DOHH2 (cell line): ENCODE measurements at regions not wholly inside any gene's neighbourhood (a gene's known extent, or its start where the extent isn't known, plus 50 kb on each side); places are given as distances from the start of the nearest gene placed in this dataset.

Experiments
- H3F3A ChIP-seq: fragments of 200-600 bp; sonication (generic), shearing (Covaris generic); 2 replicates; pipeline ENCODE4 v1.6.0; 2016; ENCODE audit warnings: antibody characterized with exemption, mild to moderate bottlenecking; ENCODE audit not compliant: control insufficient read depth, insufficient read depth
- H3K27ac ChIP-seq: fragments of 200-600 bp; sonication (generic); 2 replicates; pipeline ENCODE4 v1.5.1; 2014; ENCODE audit warnings: low read depth, mild to moderate bottlenecking, low read length, moderate library complexity
- H3K27me3 ChIP-seq: fragments of 200-600 bp; sonication (generic); 2 replicates; pipeline ENCODE4 v1.6.1; 2014; ENCODE audit warnings: mild to moderate bottlenecking, low read length, mixed read lengths; ENCODE audit not compliant: control insufficient read depth
- H3K36me3 ChIP-seq: fragments of 200-600 bp; sonication (generic); 2 replicates; pipeline ENCODE4 v1.6.1; 2014; ENCODE audit warnings: mild to moderate bottlenecking, low read length, moderate library complexity, mixed read lengths; ENCODE audit not compliant: control insufficient read depth
- H3K4me1 ChIP-seq: fragments of 200-600 bp; sonication (generic); 2 replicates; pipeline ENCODE4 v1.6.1; 2014; ENCODE audit warnings: mild to moderate bottlenecking, low read length, mixed read lengths; ENCODE audit not compliant: control insufficient read depth
- H3K4me2 ChIP-seq: fragments of 200-600 bp; sonication (generic); 2 replicates; pipeline ENCODE4 v1.6.0; 2014; ENCODE audit warnings: mild to moderate bottlenecking, low read length, moderate library complexity
- H3K4me3 ChIP-seq: fragments of 200-600 bp; sonication (generic); 2 replicates; pipeline ENCODE4 v1.5.1; 2014; ENCODE audit warnings: mild to moderate bottlenecking, low read length, mixed read lengths
- H3K79me2 ChIP-seq: fragments of 200-600 bp; sonication (generic); 2 replicates; pipeline ENCODE4 v1.6.1; 2014; ENCODE audit warnings: mild to moderate bottlenecking, low read length, mixed read lengths; ENCODE audit not compliant: control insufficient read depth
- H3K9me2 ChIP-seq: fragments of 200-600 bp; sonication (generic); replicated peaks from 2 replicates; pipeline ENCODE4 v1.6.1; 2014; ENCODE audit warnings: mild to moderate bottlenecking, low read length, mixed read lengths; ENCODE audit not compliant: control insufficient read depth
- H3K9me3 ChIP-seq: fragments of 200-600 bp; sonication (generic); 2 replicates; pipeline ENCODE4 v1.6.1; 2014; ENCODE audit warnings: antibody characterized with exemption, low read length, mixed read lengths; ENCODE audit not compliant: control insufficient read depth, insufficient read depth
- H4K20me1 ChIP-seq: fragments of 200-600 bp; sonication (generic); 2 replicates; pipeline ENCODE4 v1.6.0; 2014; ENCODE audit warnings: low read depth, mild to moderate bottlenecking, antibody characterized with exemption, low read length, moderate library complexity; ENCODE audit not compliant: control insufficient read depth, insufficient read depth
- CTCF ChIP-seq: fragments of 200-600 bp; sonication (generic); IDR thresholded peaks from one replicate; pipeline ENCODE4 v1.5.1; 2014; ENCODE audit warnings: antibody characterized with exemption, mild to moderate bottlenecking, low read depth, low read length; ENCODE audit not compliant: poor library complexity, severe bottlenecking
- EZH2phosphoT487 ChIP-seq: fragments of 200-600 bp; sonication (generic); IDR thresholded peaks from 2 replicates; pipeline ENCODE4 v1.6.1; 2017; ENCODE audit warnings: borderline replicate concordance, mild to moderate bottlenecking, antibody characterized with exemption, low read length, moderate library complexity, mixed read lengths

- H3K79me2 ChIP-seq: no peaks in the 10 kb centered on the region
- no peaks in the 10 kb centered on the region for H3K36me3 ChIP-seq
- H3K9me3 ChIP-seq: no peaks in the 10 kb centered on the region
- no peaks in the 10 kb centered on the region for H3K27me3 ChIP-seq
- no peaks in the 10 kb centered on the region for H3K4me1 ChIP-seq
- TF ChIP-seq EZH2phosphoT487: no peak
- TF ChIP-seq CTCF: no peak
- no peaks in the 10 kb centered on the region for H3K9me2 ChIP-seq
- H3K27ac ChIP-seq: no peak overlapping the region
- no peak overlapping the region for H3K4me2 ChIP-seq
- no peaks in the 10 kb centered on the region for H4K20me1 ChIP-seq
- no peaks in the 10 kb centered on the region for H3F3A ChIP-seq
- no peak overlapping the region for H3K4me3 ChIP-seq
These were observed 53.0 kb downstream of the RASSF10 start for GRCh38 chr11:13062115-13062514.

DNA sequence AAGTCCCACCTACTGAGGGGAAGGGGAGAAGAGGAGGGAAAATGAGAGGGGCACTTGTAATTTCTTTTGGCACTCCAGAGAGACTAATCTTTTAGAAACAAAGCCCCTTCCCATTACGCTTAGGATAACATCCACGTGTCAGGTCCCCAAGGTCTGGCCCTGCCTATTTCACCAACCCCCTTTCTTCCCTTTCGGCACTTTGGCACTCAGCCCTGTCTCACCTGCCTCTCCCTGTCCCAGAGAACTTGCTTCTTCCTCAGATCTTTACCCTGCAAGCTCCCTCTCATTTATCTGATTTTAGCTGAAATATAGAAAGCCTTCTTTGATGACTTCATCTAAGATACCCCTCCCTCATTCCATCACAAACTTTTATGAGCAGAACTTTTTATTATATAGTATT is 55.5 kb downstream of the RASSF10 start:
- H3K36me3 ChIP-seq: no peaks in the 10 kb centered on the region
- no peaks in the 10 kb centered on the region for H3F3A ChIP-seq
- no peak overlapping the region for H3K4me3 ChIP-seq
- TF ChIP-seq CTCF (no peak), EZH2phosphoT487 (no peak)
- H3K9me2 ChIP-seq: no peaks in the 10 kb centered on the region
- H3K9me3 ChIP-seq: no peaks in the 10 kb centered on the region
- no peaks in the 10 kb centered on the region for H4K20me1 ChIP-seq
- H3K4me1 ChIP-seq: no peaks in the 10 kb centered on the region
- no peak overlapping the region for H3K4me2 ChIP-seq
- H3K79me2 ChIP-seq: no peaks in the 10 kb centered on the region
- H3K27me3 ChIP-seq: no peaks in the 10 kb centered on the region
- no peak overlapping the region for H3K27ac ChIP-seq

DNA sequence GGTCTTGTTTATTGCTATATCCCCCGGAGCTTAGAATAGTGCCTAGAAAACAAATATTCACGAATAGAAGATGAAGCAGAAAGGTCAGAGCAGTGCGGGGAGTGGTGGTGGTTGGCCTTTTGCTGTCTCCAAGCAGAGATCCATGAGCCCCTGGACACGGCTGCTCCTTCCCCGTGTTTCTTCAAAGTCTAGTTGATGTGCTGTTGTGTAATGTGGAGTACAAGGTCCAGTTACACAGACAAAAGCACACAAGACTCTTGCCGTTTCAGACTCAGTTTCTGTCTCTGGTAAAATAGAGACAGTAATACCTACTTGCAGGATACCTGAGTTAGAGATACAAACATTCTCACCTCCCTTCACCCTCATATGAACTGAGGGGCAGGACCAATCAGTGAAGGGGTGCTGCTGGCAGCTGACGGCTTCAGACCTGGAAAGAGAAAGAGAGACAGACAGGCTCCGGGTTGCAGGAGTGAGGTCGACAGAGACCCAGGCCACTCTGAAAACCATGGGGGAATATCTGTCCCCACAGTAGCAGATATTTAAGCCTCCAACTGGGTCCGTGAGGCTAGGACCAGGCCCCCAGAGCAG is 56.2 kb downstream of the RASSF10 start:
- Histone ChIP-seq H3K27ac (no peak overlapping the region), H3K4me1 (no peaks in the 10 kb centered on the region), H3K79me2 (no peaks in the 10 kb centered on the region), H3K4me2 (no peak overlapping the region), H3K36me3 (no peaks in the 10 kb centered on the region), H3K4me3 (no peak overlapping the region), H3K9me3 (no peaks in the 10 kb centered on the region), H3F3A (no peaks in the 10 kb centered on the region), H3K27me3 (no peaks in the 10 kb centered on the region), H3K9me2 (no peaks in the 10 kb centered on the region), H4K20me1 (no peaks in the 10 kb centered on the region)
- TF ChIP-seq CTCF (no peak), EZH2phosphoT487 (no peak)
